ENCODE measurements at regions not wholly inside any gene's neighbourhood (a gene's known extent, or its start where the extent isn't known, plus 50 kb on each side); places are given as distances from the start of the nearest gene placed in this dataset.

GRCh38 chr10:131690805-131691239 is 210.0 kb upstream of the PPP2R2D start:
- no peak for TF ChIP-seq CTCF (IDR thresholded peaks at IDR 0.05)
- TF ChIP-seq POLR2A (IDR thresholded peaks at IDR 0.05): no peak

Data from Peyer's patch (tissue), 4 donors.